A673 (cell line): ENCODE measurements at regions not wholly inside any gene's neighbourhood (a gene's known extent, or its start where the extent isn't known, plus 50 kb on each side); places are given as distances from the start of the nearest gene placed in this dataset.

Experiments used
- BruUV-seq: library from RNA; stranded (reverse); fragments of 400-500 nt; replicated peaks from 2 replicates; lab custom pipeline; 2021; lab: Mats Ljungman, UMichigan
- CTCF ChIA-PET: fragments of 300-600 bp; sonication (Branson Sonifier 250); formaldehyde crosslinking; loops from one replicate; lab custom pipeline; 2022; ENCODE audit warnings: antibody characterized with exemption; lab: Charles Lee
- POLR2A ChIA-PET: fragments of 300-600 bp; sonication (Branson Sonifier 250); formaldehyde crosslinking; loops from one replicate; lab custom pipeline; 2022; ENCODE audit warnings: antibody characterized with exemption; ENCODE audit not compliant: low non-redundant PET; lab: Charles Lee
- DNase-seq: peaks from one replicate; pipeline ENCODE4 v3.0.0-alpha.2; 2015; ENCODE audit warnings: low spot score
- H3K27ac ChIP-seq: fragments of 200-600 bp; sonication (generic); 2 replicates; pipeline ENCODE4 v1.5.1; 2016; ENCODE audit warnings: mixed run types, low read depth, mild to moderate bottlenecking, mixed read lengths, antibody characterized with exemption, low read length; ENCODE audit not compliant: poor library complexity, severe bottlenecking
- H3K27me3 ChIP-seq: fragments of 200-600 bp; sonication (generic); replicated peaks from 2 replicates; pipeline ENCODE4 v1.6.1; 2017; ENCODE audit warnings: mixed run types, low read depth, mild to moderate bottlenecking, mixed read lengths, antibody characterized with exemption, low read length; ENCODE audit not compliant: insufficient read depth, poor library complexity
- H3K36me3 ChIP-seq: fragments of 200-600 bp; sonication (generic); 2 replicates; pipeline ENCODE4 v1.6.1; 2016; ENCODE audit warnings: mixed run types, mild to moderate bottlenecking, mixed read lengths, antibody characterized with exemption, low read length; ENCODE audit not compliant: insufficient read depth, poor library complexity, severe bottlenecking
- H3K4me1 ChIP-seq: fragments of 200-600 bp; sonication (generic); 2 replicates; pipeline ENCODE4 v1.6.1; 2017; ENCODE audit warnings: mixed run types, mild to moderate bottlenecking, mixed read lengths, antibody characterized with exemption, low read length; ENCODE audit not compliant: insufficient read depth, poor library complexity, severe bottlenecking
- H3K4me3 ChIP-seq: fragments of 200-600 bp; sonication (generic); 2 replicates; pipeline ENCODE4 v1.5.1; 2016; ENCODE audit warnings: low read depth, mixed run types, mild to moderate bottlenecking, mixed read lengths, low read length; ENCODE audit not compliant: poor library complexity, severe bottlenecking
- H3K9me3 ChIP-seq: fragments of 200-600 bp; sonication (generic); 2 replicates; pipeline ENCODE4 v1.6.1; 2016; ENCODE audit warnings: mixed run types, low read depth, mild to moderate bottlenecking, mixed read lengths, antibody characterized with exemption, low read length; ENCODE audit not compliant: poor library complexity, severe bottlenecking
- EZH2 ChIP-seq: fragments of 200-600 bp; sonication (generic); IDR thresholded peaks from 2 replicates; pipeline ENCODE4 v1.6.1; 2017; ENCODE audit warnings: borderline replicate concordance, low read depth, mild to moderate bottlenecking, mixed read lengths, antibody characterized with exemption, low read length; ENCODE audit not compliant: poor library complexity, severe bottlenecking
- intact Hi-C: fragments of 100-400 bp; cut with micrococcal nuclease; formaldehyde crosslinking; loops from one replicate; pipeline ENCODE4 v1.10.0; 2022; ENCODE audit not compliant: unreplicated experiment
- TF ChIP-seq, protein P1 (sequence below): fragments of 300-800, 200-600 bp; sonication (generic); conservative IDR thresholded peaks from 2 replicates; pipeline ENCODE4 v1.5.1; 2017; ENCODE audit warnings: low read depth, mild to moderate bottlenecking, antibody characterized with exemption, low read length, moderate library complexity, mixed read lengths

DNA sequence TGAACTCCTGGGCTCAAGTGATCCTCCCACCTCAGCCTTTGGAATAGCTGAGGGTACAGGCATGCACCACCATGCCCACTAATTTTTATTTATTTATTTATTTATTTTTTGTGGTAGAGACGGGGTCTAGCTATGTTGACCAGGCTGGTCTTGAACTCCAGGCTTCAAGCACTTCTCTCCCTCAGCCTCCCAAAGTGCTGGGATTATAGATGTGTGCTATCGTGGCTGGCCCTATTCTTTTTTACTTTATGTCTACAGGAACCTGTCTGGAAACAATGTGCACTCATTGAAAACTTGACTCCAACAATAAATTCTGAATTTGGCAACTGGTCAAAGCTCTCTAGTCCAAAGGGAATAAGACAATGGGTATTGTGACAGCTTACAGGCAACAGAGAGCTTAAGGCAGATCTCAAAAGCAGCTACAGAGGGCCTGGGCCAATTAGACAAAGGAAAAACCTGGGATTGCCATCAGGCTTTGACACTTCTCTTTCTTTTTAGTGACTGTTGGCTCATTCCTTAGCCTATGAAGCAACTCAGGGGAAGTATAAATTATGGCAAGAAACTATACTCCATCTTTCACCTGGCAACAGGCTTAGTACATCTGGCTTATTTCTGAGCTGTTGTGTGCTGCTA lies 55.1 kb upstream of the RAPGEF4 start:
- Histone ChIP-seq H3K4me3 (no peak overlapping the region), H3K27me3 (no peaks in the 10 kb centered on the region), H3K9me3 (no peaks in the 10 kb centered on the region), H3K36me3 (no peaks in the 10 kb centered on the region), H3K4me1 (no peaks in the 10 kb centered on the region), H3K27ac (no peak overlapping the region)
- BruUV-seq = no TSS peak
- intact Hi-C loops = no loop called here
- DNase-seq = no peak
- POLR2A ChIA-PET = no interaction called here
- no peak for TF ChIP-seq EZH2
- TF ChIP-seq, protein P1, sequence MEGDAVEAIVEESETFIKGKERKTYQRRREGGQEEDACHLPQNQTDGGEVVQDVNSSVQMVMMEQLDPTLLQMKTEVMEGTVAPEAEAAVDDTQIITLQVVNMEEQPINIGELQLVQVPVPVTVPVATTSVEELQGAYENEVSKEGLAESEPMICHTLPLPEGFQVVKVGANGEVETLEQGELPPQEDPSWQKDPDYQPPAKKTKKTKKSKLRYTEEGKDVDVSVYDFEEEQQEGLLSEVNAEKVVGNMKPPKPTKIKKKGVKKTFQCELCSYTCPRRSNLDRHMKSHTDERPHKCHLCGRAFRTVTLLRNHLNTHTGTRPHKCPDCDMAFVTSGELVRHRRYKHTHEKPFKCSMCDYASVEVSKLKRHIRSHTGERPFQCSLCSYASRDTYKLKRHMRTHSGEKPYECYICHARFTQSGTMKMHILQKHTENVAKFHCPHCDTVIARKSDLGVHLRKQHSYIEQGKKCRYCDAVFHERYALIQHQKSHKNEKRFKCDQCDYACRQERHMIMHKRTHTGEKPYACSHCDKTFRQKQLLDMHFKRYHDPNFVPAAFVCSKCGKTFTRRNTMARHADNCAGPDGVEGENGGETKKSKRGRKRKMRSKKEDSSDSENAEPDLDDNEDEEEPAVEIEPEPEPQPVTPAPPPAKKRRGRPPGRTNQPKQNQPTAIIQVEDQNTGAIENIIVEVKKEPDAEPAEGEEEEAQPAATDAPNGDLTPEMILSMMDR = no peak
- CTCF ChIA-PET = no interaction called here

DNA sequence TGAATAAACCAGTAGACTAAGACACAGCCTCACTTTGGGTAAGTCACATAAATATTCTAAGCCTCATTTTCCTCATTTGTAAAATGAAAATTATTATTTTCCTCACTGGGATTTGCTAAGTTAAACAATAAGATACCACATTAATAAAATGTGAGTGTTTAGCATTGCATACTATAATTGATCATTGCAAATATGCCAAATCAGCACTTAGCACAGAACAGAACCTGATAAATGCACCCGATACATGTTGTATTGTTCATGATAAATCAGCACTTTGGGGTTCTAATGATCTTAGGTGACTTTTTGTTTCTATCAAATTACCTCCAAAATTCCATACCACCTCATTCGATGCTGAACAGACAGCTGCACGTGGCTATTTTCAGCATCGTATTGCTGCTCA lies 50.2 kb upstream of the RAPGEF4 start:
- H3K4me3 ChIP-seq = no peak overlapping the region
- H3K4me1 ChIP-seq = no peaks in the 10 kb centered on the region
- H3K27ac ChIP-seq = no peak overlapping the region
- ChIA-PET CTCF (interaction anchor here (0.6 kb wide), 1 partner anchor 26 kb away, joined by 4 read pairs; no protein-coding TSS in a partner anchor), POLR2A (no interaction called here)
- no peaks in the 10 kb centered on the region for H3K36me3 ChIP-seq
- BruUV-seq = no TSS peak
- H3K9me3 ChIP-seq = no peaks in the 10 kb centered on the region
- H3K27me3 ChIP-seq = no peaks in the 10 kb centered on the region
- intact Hi-C loops = no loop called here
- DNase-seq = no peak
- no peak for TF ChIP-seq EZH2
- TF ChIP-seq, protein P1 = no peak
